Thymus (tissue), 11 donors: ENCODE measurements at regions not wholly inside any gene's neighbourhood (a gene's known extent, or its start where the extent isn't known, plus 50 kb on each side); places are given as distances from the start of the nearest gene placed in this dataset.
A peak's percentile ranks its signal among the peaks of the same experiment; 100 is the strongest.

ENCODE experiments used
- DNase-seq, 9 donors: peaks; one replicate each; pipeline ENCODE4 v3.0.0-alpha.2; 2013; ENCODE audit warnings: low spot score in 9 of 9, low read depth in 6 of 9, missing footprints in 1 of 9
- H3K27ac ChIP-seq, 2 donors: one replicate each; pipeline ENCODE4 v1.5.1; 2013; ENCODE audit warnings: control low read depth in 1 of 2, low read depth in 1 of 2, low read length in 1 of 2, mild to moderate bottlenecking in 1 of 2, moderate library complexity in 1 of 2
- H3K27me3 ChIP-seq, 2 donors: one replicate each; pipeline ENCODE4 v1.5.1; 2013; ENCODE audit warnings: low read length in 1 of 2; ENCODE audit not compliant: control insufficient read depth in 2 of 2, insufficient read depth in 1 of 2
- H3K36me3 ChIP-seq, 2 donors: one replicate each; pipeline ENCODE4 v1.5.1; 2013; ENCODE audit warnings: low read length in 1 of 2, mild to moderate bottlenecking in 1 of 2, moderate library complexity in 1 of 2; ENCODE audit not compliant: control insufficient read depth in 2 of 2, insufficient read depth in 2 of 2
- H3K4me1 ChIP-seq, 2 donors: one replicate each; pipeline ENCODE4 v1.5.1; 2013; ENCODE audit warnings: low read length in 2 of 2; ENCODE audit not compliant: control insufficient read depth in 2 of 2, insufficient read depth in 2 of 2
- H3K4me3 ChIP-seq, 2 donors: one replicate each; pipeline ENCODE4 v1.5.1; 2013; ENCODE audit warnings: low read length in 2 of 2, control low read depth in 1 of 2, mild to moderate bottlenecking in 1 of 2
- H3K9me3 ChIP-seq, 2 donors: one replicate each; pipeline ENCODE4 v1.5.1; 2013; ENCODE audit warnings: low read length in 1 of 2, mild to moderate bottlenecking in 1 of 2; ENCODE audit not compliant: control insufficient read depth in 2 of 2, insufficient read depth in 1 of 2
- WGBS: extraction: QIAGEN DNeasy Blood & Tissue Kit; methylation state at CpG from one replicate; pipeline ENCODE4 v1.1.7; 2013; 5-methylcytosine and 5-hydroxymethylcytosine counted together
- donor health status: healthy.

DNA sequence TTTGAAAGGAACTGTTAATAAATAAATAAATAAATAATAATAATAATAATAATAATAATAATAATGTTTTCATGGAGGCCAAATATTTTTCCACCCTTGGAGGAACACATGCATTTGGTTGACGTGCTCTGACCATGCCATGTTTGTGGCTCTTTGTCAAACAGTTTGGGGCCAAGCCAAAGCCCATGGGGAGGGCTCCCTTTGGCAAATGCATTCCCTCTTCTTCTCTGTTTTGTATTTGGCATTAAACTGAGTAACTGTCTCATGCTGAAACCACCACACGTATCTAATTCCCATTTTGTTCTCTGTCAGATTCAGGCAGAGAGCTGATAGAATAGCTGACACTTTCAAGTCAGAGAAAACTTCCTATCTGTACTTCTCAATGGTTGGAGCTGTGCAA is 68.6 kb upstream of the PAX6 start:
- H3K4me3 ChIP-seq, result no peak overlapping the region
- H3K36me3 ChIP-seq, result no peaks in the 10 kb centered on the region
- WGBS, result 90% methylated on average over 2 of the region's 2 CpGs
- H3K4me1 ChIP-seq, result no peaks in the 10 kb centered on the region
- DNase-seq, result no peak
- no peak overlapping the region for H3K27ac ChIP-seq
- H3K27me3 ChIP-seq, result peaks cover 0 to 16% of the 10 kb centered on the region in 2 donors
- no peaks in the 10 kb centered on the region for H3K9me3 ChIP-seq

DNA sequence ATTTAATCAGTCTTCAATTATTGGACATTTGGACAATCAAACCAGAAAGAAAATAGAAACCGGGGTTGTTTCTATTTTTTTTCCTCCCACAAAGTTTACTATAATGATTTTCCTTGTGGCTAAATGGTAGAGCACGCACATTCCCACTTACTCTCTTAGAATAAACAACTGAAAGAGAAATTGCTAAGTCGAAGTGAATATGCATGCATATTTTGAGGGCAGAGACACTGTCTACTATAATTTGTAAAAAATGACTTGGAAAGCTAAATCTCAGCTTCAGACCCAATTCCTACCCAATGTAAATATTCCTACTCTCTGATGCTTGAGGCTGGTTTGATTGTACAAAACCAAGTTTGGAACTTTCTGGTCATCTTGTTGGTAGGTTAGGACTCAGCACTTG is 66.7 kb upstream of the PAX6 start:
- H3K27ac ChIP-seq, result no peak overlapping the region
- H3K27me3 ChIP-seq, result peaks cover 0 to 16% of the 10 kb centered on the region in 2 donors
- no peaks in the 10 kb centered on the region for H3K36me3 ChIP-seq
- no peak overlapping the region for H3K4me3 ChIP-seq
- H3K9me3 ChIP-seq, result no peaks in the 10 kb centered on the region
- 93% methylated on average over 3 of the region's 3 CpGs for whole genome bisulfite sequencing
- no peak for DNase-seq
- no peaks in the 10 kb centered on the region for H3K4me1 ChIP-seq

DNA sequence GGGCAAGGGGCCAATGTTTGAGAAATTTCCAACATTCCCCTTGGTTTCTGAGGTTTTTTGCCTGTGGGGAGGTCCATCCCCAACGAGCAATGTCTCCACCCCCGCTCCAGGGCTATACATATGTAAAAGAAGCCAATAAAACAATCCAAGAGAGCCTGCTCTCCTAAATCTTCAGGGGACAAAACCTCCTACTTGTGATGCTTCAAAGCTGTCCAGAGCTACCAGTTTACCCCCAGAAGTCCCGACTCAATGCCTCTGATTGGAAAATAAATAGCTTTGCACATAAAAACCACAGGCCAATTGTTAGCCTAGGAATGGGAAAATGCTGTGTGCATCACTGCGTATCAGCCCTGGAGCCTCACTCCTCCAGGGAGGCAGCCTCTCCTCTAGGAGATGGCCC is 66.0 kb upstream of the PAX6 start:
- H3K27me3 ChIP-seq, result peaks cover 0 to 16% of the 10 kb centered on the region in 2 donors
- no peaks in the 10 kb centered on the region for H3K36me3 ChIP-seq
- DNase-seq, result no peak
- no peak overlapping the region for H3K4me3 ChIP-seq
- H3K4me1 ChIP-seq, result no peaks in the 10 kb centered on the region
- H3K9me3 ChIP-seq, result no peaks in the 10 kb centered on the region
- no peak overlapping the region for H3K27ac ChIP-seq
- 44% methylated on average over 4 of the region's 4 CpGs for WGBS

DNA sequence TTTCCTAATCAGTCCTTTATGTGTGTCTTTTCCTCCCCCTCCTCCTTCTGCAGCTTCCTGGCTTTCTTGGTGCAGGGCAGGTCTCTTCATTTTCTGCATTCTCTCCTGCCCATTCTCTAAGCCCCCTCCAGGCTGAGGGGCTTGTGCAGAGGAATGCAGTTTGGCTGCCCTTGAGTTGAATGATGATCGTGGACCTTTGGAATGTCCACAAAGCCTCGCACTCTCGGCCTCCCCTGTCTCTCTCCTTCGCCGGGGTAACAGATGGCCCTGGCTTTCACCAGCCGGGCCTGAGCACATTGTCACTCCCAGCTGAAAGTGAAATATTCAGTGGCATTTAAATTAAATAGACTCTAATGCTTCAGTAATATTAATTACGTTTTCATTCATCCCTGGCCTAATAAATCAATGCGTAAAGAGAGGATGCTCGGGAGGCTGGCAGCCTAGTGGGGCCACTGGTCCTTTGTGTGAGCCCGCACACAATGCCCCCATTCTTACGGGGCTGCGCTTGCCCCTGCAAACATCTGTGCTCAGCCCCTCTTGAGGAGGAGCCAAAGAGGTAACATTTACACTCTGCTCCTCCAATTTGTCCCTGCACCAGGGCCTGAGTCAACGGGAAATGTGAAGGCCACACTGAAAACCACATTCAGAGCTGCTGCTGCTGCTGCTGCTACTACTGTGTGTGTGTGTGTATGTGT is 64.9 kb upstream of the PAX6 start:
- H3K27me3 ChIP-seq, result peaks cover 0 to 24% of the 10 kb centered on the region in 2 donors

DNA sequence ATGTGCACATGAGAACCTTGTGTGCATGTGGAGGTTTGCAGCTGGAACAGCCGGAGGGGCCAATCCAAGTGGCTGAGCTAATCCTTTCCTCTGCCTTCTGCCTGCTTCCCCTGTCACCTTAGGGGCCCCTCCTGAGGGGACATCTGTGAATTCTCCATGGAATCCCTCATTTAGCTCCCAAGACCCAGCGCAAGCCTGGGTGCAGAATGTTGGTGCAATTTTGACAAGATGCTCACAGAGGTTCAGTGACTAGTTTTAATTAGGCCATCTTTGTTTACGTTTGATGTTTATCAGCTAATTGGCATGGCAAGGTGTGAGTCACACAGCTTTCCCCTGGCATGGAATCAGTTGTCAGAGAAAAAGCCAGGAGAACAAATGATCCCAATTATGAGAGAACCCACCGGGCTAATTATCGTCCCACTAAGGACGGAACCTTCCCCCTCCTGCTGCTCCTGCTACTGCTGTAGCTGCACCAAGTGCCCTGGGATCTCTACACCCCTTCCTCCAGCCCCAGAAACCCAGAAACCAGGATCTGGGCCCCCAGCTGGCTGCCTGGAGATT is 63.6 kb upstream of the PAX6 start:
- H3K36me3 ChIP-seq, result no peaks in the 10 kb centered on the region
- no peak overlapping the region for H3K4me3 ChIP-seq
- H3K9me3 ChIP-seq, result no peaks in the 10 kb centered on the region
- DNase-seq, result no peak
- peaks cover 0 to 27% of the 10 kb centered on the region in 2 donors for H3K27me3 ChIP-seq
- WGBS, result 63% methylated on average over 6 of the region's 6 CpGs
- H3K4me1 ChIP-seq, result no peaks in the 10 kb centered on the region
- H3K27ac ChIP-seq, result no peak overlapping the region

More for the DNA sequence above, 64.9 kb upstream of the PAX6 start:
- Histone ChIP-seq H3K4me3 (no peak overlapping the region), H3K27ac (no peak overlapping the region), H3K4me1 (no peaks in the 10 kb centered on the region), H3K36me3 (no peaks in the 10 kb centered on the region), H3K9me3 (no peaks in the 10 kb centered on the region)
- DNase-seq, result no peak
- 77% methylated on average over 13 of the region's 13 CpGs for WGBS

DNA sequence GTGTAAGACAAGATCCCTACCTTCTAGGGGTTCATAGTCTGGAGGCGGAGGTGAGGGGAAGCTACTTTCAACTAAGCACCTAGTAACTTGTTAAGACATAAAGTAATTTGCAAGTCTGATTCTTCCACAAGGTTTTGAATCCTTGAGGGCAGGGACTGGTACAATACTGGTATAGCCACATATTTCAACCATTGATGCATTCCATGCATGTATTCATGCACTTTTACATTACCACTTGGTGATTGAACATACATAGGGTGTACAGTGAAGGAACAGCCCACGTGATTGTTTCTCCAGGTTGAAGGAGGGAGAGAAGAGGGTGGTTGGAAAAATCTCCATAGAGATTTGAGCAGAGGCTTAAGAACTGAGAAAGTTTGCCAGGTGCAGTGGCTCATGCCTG is 62.0 kb upstream of the PAX6 start:
- Histone ChIP-seq H3K9me3 (no peaks in the 10 kb centered on the region), H3K27me3 (peaks cover 0 to 27% of the 10 kb centered on the region in 2 donors), H3K4me3 (no peak overlapping the region), H3K36me3 (no peaks in the 10 kb centered on the region), H3K4me1 (no peaks in the 10 kb centered on the region), H3K27ac (no peak overlapping the region)
- DNase-seq, result no peak
- 82% methylated on average over 2 of the region's 2 CpGs for WGBS

DNA sequence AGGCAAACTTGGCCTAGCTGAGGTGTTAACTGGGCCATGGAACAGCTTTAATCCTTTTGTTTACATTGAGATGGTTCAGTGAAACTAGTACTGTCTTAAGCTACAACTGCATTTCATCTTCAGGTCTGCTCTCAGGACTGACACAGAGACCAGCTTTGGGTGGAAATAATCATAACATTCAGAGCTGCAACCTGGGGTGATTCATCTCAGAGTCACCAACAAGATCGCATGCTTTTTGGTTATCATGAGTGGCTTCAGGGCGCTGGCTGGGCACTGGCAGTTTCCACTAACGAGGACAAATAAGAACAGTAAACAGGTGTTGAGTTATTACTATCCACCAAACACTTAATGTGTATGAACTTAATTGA is 60.9 kb upstream of the PAX6 start:
- Histone ChIP-seq H3K27me3 (peaks cover 0 to 24% of the 10 kb centered on the region in 2 donors), H3K27ac (no peak overlapping the region), H3K4me3 (no peak overlapping the region), H3K4me1 (no peaks in the 10 kb centered on the region), H3K9me3 (no peaks in the 10 kb centered on the region), H3K36me3 (no peaks in the 10 kb centered on the region)
- no peak for DNase-seq
- WGBS, result 90% methylated on average over 3 of the region's 3 CpGs

DNA sequence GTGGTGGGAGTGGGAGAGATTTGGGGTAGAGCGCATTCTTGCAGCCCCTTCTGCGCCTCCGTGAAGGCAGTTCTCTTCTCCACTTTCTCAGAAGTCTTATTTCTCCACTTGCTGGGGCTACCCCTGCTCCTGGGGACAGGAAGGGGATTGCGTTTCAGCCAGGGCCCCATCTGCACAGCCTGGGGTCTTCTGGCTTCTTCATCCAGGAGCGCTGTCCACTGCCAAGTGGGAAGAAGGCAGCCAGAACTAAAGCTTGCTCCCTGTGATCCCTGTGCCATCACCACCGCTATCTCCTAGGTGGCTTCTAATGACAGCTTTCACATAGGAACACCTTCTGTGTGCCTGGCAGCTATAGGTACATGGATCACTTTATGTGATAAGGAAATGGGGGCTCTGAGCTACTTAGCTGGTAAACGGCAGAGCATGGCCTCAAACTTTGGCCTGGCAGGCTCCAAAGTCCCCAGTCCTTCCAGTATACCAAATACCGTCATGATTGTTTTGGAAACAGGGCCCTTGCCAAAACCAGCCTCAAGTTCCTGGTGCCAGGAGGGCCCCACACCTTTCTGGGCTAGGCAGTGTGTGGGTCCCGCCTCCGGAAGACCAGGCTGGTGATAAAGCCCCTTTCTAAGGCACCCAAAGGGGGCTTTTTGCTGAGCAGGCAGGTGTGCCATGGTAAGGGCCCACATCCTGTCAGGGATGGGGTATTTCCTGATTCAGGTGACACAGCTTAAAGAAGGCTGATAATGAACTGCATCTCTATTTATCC is 60.4 kb upstream of the PAX6 start:
- no peaks in the 10 kb centered on the region for H3K4me1 ChIP-seq
- peaks cover 0 to 22% of the 10 kb centered on the region in 2 donors for H3K27me3 ChIP-seq
- H3K4me3 ChIP-seq, result no peak overlapping the region
- H3K27ac ChIP-seq, result no peak overlapping the region
- H3K36me3 ChIP-seq, result no peaks in the 10 kb centered on the region
- no peaks in the 10 kb centered on the region for H3K9me3 ChIP-seq
- WGBS, result 65% methylated on average over 10 of the region's 10 CpGs
- no peak for DNase-seq

DNA sequence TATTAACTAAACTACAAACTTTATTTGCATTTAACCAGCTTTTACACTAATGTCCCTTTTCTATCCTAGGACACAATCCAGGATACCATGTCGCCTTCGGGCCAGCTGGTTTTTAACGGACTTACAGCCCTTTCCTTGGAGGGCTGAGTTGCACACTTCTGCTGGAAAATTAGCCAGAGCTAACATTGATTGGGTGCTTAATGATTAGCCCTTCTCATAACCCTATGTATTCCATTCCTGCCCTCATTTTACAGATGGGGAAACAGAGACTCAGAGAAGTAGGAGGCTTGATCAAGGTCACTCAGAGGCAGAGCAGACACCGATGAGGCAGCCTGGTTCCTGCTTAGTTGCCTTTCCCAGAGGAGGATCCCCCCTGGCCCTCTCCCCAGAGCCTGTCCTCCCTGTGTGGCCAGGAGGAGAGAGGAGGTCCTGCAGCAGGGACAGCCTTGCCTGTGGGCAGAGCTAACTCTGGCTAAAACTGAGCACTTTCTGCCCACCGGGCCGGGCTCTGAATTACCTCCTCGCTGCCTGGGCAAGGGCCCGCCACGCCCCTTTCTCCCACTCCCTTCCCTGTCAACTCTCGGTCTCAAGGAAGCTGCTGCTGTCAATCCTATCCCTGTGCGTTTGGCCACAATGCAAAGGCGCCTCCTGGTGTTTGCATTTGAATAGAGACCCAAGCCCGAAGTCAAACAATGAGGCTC is 59.6 kb upstream of the PAX6 start:
- 23% methylated on average over 13 of the region's 13 CpGs for WGBS
- peak in 6 of 9 donors; percentile 4 to 48 (median 16) for DNase-seq
- H3K27ac ChIP-seq, result no peak overlapping the region
- no peaks in the 10 kb centered on the region for H3K36me3 ChIP-seq
- H3K9me3 ChIP-seq, result no peaks in the 10 kb centered on the region
- H3K4me1 ChIP-seq, result no peaks in the 10 kb centered on the region
- H3K4me3 ChIP-seq, result no peak overlapping the region
- H3K27me3 ChIP-seq, result peaks cover 0 to 17% of the 10 kb centered on the region in 2 donors
